ENCODE measurements at regions not wholly inside any gene's neighbourhood (a gene's known extent, or its start where the extent isn't known, plus 50 kb on each side); places are given as distances from the start of the nearest gene placed in this dataset.
"Not testable (repeated sequence)": the region's sequence is repeated elsewhere in the genome, so short reads cannot be mapped to it uniquely, and the experiment has no call there.

DNA sequence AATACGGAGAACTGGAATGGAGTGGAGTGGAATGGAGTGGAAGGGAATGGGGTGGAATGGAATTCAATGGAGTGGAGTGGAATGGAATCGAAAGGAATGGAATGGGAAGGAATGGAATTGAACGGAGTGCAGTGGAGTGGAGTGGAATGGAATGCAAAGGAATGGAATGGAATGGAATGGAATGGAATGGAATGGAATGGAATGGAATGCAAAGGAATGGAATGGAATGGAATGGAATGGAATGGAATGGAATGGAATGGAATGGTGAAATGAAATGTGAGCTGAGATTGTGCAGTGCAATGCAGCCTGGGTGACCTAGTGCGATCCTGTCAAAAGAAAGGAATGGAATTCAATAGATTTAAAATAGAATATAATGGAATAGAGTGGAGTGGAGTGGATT, 357.3 kb upstream of the WSB1 start:
- not testable (repeated sequence) for H3K27ac ChIP-seq

DNA sequence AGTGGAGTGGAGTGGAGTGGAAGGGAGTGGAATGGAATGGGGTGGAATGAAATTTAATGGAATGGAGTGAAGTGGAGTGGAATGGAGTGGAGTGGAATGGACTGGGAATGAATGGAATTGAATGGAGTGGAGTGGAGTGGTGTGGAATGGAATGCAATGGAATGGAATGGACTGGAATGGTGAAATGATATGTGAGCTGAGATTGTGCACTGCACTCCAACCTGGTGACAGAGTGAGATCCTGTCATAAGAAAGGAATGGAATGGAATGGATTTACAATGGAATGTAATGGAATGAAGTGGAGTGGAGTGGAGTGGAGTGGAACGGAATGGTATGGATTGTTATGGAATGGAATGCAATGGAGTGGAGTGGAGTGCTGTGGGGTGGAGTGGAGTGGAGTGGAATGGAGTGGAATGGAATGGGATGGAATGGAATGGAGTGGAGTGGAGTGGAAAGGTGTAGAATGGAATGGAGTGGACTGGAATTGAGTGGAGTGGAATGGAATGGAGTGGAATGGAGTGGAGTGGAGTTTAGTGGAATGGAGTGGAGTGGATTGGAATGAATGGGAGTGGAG, 356.1 kb upstream of the WSB1 start:
- H3K27ac ChIP-seq = not testable (repeated sequence)

DNA sequence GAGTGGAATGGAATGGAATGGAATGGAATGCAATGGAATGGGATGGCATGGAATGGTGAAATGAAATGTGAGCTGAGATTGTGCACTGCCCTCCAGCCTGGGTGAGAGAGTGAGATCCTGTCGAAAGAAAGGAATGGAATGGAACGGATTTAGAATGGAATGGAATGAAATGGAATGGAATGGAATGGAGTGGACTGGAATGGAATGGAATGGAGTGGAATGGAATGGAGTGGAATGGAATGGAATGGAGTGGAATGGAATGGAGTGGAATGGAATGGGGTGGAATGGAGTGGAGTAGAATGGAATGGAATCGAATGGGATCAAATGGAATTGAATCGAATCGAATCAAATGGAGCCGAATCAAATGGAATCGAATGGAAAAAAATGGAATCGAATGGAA, 354.2 kb upstream of the WSB1 start:
- not testable (repeated sequence) for H3K27ac ChIP-seq

DNA sequence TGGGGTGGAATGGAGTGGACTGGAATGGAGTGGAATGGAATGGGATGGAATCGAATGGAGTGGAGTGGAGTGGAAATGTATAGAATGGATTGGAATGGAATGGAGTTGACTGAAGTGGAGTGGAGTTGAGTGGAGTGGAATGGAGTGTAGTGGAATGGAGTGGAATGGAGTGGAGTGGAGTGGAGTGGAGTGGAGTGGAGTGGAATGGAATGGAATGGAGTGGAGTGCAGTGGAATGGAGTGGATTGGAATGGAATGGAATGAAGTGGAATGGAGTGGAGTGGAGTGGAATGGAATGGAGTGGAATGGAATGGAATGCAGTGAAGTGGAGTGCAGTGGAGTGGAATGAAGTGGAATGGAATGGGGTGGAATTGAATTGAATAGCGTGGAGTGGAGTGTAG, 353.3 kb upstream of the WSB1 start:
- H3K27ac ChIP-seq = not testable (repeated sequence)

DNA sequence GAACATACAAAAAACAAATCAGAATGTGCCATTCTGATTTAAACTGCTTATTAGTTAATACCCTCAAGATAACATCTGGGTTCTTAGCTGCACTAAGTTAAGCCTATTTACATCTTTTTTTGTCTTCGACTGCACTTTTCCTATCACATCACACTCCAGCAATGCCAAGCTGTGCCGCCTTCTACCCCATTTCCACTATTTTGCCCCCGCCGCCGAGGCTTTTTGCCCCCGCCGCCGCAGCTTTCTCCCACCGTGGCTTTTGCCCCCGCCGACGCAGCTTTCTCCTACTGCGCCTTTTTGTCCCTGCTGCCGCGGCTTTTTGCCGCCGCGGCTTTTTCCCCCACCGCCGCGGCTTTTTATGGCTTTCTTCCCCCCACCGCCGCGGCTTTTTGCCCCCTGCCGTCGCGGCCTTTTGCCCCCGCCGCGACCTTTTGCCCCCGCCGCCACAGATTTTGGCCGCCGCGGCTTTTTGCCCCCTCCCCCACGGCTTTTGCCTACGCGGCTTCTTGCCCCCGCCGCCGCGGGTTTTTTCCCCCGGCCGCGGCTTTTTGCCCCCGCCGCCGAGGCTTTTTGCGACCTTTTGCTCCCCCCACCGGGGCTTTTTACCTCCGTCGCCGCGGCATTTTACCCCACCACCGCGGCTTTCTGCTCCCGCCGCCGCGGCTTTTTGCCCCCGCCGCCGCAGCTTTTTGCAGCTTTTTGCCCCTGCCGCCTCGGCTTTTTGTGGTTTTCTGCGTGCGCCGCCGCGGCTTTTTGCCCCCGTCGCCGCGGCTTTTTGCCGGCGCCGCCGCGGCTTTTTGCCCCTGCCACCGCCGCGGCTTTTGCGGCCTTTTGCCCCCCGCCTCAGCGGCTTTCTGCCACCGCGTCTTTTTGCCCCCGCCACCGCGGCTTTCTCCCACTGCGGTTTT, 331.4 kb upstream of the WSB1 start:
- H3K27ac ChIP-seq = no peak overlapping the region
- TF ChIP-seq, protein P1, sequence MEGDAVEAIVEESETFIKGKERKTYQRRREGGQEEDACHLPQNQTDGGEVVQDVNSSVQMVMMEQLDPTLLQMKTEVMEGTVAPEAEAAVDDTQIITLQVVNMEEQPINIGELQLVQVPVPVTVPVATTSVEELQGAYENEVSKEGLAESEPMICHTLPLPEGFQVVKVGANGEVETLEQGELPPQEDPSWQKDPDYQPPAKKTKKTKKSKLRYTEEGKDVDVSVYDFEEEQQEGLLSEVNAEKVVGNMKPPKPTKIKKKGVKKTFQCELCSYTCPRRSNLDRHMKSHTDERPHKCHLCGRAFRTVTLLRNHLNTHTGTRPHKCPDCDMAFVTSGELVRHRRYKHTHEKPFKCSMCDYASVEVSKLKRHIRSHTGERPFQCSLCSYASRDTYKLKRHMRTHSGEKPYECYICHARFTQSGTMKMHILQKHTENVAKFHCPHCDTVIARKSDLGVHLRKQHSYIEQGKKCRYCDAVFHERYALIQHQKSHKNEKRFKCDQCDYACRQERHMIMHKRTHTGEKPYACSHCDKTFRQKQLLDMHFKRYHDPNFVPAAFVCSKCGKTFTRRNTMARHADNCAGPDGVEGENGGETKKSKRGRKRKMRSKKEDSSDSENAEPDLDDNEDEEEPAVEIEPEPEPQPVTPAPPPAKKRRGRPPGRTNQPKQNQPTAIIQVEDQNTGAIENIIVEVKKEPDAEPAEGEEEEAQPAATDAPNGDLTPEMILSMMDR (conservative IDR thresholded peaks at IDR 0.05) = no peak

DNA sequence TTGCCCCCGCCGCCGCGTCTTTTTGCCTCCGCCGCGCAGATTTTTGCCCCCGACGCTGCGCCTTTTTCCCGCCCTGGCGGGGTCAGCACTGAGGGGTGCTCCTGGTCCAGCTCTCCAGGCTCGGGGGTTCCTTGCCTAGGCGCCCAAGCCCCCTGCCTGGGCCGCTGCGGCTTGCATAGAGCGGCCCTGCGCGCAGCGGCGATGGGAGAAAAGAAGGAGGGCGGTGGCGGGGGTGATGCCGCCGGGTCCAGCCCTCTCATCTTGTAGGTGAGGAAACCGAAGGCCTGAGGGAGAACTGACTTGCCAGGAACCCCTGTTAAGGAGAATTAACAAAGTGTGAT, 330.8 kb upstream of the WSB1 start:
- TF ChIP-seq, protein P1 (conservative IDR thresholded peaks at IDR 0.05) = no peak

DNA sequence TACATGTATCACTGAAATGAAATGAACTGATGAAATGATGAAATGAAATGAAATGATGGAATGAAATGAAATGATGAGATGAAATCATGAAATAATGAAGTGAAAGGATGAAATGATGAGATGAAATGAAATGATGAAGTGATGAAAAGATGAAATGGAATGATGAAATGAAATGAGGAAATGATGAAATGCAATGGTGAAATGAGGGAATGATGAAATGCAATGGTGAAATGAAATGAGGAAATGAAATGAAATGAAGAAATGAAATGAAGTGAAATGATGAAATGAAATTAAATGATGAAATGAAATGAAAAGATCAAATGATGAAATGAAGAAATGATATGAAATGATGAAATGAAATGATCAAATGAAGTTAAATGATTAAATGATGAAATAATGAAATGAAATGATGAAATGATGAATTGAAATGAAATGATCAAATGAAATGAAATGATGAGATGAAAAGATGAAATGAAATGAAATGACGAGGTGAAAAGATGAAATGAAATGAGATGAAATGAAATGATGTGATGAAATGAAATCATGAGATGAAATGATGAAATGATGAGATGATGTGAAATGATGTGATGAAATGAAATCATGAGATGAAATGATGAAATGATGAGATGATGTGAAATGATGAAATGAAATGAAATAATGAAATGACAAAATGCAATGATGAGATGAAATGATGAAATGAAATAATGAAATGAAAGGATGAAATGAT, 327.9 kb upstream of the WSB1 start:
- not testable (repeated sequence) for H3K27ac ChIP-seq

More for the DNA sequence above, 330.8 kb upstream of the WSB1 start:
- no peak overlapping the region for H3K27ac ChIP-seq

DNA sequence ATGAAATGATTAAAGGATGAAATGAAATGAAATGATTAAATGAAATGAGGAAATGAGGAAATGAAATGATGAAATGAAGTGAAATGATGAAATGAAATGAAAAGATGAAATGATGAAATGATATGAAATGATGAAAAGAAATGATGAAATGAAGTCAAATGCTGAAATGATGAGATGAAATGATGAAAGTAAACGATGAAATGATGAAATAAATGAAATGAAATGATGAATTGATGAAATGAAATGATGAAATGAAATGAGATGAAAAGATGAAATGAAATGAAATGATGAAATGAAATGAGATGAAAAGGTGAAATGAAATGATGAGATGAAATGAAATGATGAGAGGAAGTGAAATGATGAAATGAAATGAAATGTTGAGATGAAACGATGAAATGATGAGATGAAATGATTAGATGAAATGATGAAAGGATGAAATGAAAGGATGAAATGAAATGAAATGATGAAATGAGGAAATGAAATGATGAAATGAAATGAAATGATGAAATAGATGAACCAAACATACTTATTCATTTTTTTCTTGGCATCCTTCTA, 327.2 kb upstream of the WSB1 start:
- not testable (repeated sequence) for H3K27ac ChIP-seq

DNA sequence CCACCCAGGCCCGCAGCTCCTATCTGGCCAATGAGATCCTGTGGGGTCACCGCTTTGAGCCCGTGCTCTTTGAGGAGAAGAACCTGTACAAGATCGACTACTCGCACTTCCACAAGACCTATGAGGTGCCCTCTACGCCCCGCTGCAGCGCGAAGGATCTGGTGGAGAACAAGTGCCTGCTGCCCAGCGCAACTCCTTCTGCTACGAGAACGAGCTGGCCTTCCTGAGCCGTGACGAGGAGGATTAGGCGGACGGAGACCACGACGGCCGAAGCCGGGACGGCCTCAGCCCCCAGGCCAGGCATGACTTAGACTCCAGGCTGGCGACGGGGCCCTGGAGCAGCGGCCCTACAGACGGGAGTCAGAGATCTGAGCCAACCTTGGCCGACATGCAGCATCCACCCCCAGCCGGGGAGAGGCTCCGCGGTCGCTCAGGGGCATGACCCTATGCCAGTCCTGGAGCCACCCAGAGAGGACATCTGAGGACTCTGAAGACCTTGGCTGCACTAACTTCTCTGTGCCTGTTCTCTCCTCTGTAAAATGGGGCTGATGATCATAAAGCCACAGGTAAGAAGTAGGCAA, 312.0 kb upstream of the WSB1 start:
- H3K27ac ChIP-seq = not testable (repeated sequence)

DNA sequence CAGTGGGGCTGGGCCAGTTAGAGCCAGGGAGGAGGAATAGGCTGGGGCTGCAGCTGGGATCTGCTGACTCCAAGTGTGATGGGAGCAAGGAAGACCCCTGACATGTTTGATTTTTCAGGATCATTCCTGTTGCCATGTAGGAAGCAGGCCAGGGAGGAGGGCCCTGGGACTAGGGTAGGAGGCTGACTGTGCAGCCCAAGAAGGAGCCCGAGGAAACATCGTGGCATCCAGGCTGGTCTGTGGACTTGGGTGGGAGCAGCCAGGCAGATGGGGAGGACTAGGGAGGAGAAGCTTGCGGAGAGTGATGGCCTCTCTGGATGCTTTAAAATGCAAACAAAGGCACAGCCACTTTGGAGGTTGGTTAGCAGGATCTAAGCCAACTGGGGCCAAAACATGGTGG, 311.4 kb upstream of the WSB1 start:
- not testable (repeated sequence) for H3K27ac ChIP-seq

DNA sequence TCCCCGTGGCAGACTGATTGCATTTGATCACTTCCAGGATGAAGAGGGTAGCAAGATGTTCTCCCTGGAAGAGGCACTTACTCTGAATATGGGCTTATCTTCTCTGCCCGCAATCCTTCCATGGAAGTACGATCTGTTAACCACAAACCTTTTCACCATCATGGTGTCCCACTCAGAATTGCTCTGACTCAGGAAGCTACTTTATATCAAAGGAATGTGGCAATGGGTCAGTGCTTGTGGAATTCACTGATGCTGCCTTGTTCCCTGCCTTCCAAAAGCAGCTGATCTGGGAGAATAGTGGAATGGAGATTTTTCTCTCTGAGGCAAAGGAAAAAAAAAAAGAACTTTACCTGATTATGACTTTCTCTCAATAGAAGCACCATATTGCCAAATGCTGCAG, 306.1 kb upstream of the WSB1 start:
- H3K27ac ChIP-seq = not testable (repeated sequence)

DNA sequence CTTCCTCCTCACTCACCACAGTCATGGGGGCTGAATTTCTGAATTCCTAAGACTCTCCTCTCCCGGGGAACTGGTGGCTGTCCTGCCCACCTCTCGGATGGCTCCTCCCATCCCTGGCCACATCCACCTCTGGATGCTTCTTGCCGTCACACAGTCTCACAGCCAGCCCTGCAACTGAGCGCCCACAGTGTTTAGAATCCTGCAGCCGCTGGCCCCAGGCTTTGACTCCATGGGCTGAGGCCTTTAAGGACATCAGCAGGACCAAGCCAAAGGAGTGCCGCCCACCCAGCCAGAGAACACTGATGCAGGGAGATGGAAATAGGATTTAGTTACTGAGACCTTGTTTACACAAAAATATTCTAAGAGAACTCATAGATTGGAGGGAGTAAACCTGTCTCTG, 299.3 kb upstream of the WSB1 start:
- H3K27ac ChIP-seq = not testable (repeated sequence)

DNA sequence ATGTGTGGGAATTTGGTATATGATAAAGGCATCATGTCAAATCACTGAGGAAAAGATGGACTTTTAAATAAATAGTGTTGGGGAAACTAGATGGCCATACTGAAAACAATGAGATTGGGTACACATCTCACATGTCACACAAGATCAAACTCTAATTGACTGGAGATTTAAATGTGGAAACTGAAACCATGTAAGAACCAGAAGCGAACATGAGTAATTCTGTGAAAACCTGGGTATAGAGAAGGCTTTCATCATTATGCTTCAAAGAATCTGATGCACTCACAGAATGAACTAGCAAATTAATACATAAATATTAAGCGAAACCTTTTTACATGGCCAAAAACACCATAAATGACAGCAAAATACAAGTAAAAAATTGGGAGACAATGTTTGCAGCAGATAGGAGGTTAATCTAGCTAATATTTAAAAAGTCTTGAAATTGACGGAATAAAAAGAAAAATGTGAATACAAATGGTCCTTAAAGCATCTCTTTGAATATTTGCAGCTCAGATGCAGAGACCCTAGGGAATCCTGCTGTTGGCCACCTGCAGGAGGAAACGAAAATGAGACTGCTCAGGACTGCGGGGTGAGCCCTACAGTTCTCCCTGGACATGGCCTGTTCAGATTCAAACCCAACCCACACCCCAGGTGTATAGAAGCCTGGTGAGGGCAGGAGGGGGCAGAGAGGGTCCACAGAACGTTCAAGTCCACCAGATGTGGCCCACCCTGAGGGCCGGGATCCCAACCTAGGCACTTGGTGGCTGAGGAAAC, 297.6 kb upstream of the WSB1 start:
- not testable (repeated sequence) for H3K27ac ChIP-seq

All from VCaP (cell line).